ENCODE measurements at regions not wholly inside any gene's neighbourhood (a gene's known extent, or its start where the extent isn't known, plus 50 kb on each side); places are given as distances from the start of the nearest gene placed in this dataset.

DNA sequence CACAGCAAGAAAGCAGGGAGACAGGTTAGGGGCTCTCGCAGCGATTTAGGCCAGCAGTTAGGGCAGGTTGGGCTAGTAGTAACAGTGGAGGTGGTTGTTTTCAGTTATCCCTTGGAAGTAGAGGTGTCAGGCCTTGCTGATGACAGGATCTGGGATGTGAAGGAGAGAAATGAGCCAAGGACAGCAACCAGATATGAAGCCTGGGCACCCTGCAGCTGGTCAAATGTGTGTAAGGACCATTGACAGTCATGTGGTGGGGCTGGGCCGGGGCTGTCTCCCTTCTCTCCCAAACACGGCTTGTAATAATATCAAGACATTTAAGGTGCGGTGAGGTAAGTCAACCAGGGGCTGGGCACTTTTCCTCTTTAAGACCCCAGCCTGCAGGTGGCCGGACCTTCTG lies 112.5 kb upstream of the IGFBP3 start:
- no peak overlapping the region for H3K4me3 ChIP-seq (ENCODE audit: low read length)
- no peaks in the 10 kb centered on the region for H3K9me3 ChIP-seq (ENCODE audit: control insufficient read depth, low read length)
- no peak for DNase-seq (ENCODE audit: low read depth)
- H3K36me3 ChIP-seq (ENCODE audit: control insufficient read depth, insufficient read depth, low read length, severe bottlenecking), result no peaks in the 10 kb centered on the region
- peak overlapping the region; percentile 6 for H3K9ac ChIP-seq (ENCODE audit: low read length)
- H3K27me3 ChIP-seq (replicated peaks; ENCODE audit: control insufficient read depth, insufficient read depth, low read length), result no peaks in the 10 kb centered on the region
- peaks cover 26% of the 10 kb centered on the region for H3K4me1 ChIP-seq (ENCODE audit: control insufficient read depth, insufficient read depth, low read length)

DNA sequence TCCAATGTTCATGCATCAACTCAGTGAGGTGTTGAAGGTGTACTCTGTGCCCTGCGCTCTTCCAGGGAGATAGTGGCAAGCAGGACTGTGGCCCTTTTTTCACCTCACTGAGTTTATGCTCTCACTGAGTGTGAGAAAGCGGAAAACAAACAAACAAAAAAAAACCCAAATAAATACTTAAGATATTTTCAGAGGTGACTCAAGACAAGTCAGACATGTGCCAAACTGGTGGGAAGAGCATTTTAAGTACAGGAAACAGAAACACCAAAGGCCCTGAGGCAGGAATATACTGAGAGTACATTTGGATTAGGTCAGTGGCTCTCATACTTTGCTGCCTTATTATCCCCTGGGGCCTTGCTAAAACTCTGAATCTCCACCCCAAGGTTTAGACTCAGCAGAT lies 111.9 kb upstream of the IGFBP3 start:
- Histone ChIP-seq H3K9ac (ENCODE audit: low read length) (no peak overlapping the region), H3K4me1 (ENCODE audit: control insufficient read depth, insufficient read depth, low read length) (peaks cover 26% of the 10 kb centered on the region), H3K4me3 (ENCODE audit: low read length) (no peak overlapping the region), H3K36me3 (ENCODE audit: control insufficient read depth, insufficient read depth, low read length, severe bottlenecking) (no peaks in the 10 kb centered on the region), H3K9me3 (ENCODE audit: control insufficient read depth, low read length) (no peaks in the 10 kb centered on the region), H3K27me3 (replicated peaks; ENCODE audit: control insufficient read depth, insufficient read depth, low read length) (no peaks in the 10 kb centered on the region)
- DNase-seq (ENCODE audit: low read depth), result peak; percentile 46

DNA sequence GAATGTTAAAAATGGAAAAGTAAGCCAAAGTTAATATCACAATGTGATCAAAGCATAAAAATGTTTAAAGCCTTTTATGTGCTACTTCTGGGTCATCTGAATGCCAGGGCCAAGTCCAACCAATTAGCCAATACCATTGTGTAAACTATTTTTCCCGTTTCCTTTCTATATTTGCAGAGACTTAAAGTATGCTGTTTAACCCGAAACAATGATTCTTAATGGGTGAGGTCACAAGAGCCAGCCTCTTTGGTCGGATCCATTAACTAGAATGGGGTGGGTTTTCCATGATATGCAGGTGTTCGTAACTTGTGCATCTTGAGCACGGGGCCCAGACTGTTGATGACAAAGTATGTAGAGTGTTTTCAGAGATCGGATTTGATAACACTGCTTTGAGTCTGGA lies 111.3 kb upstream of the IGFBP3 start:
- no peaks in the 10 kb centered on the region for H3K27me3 ChIP-seq (replicated peaks; ENCODE audit: control insufficient read depth, insufficient read depth, low read length)
- H3K9ac ChIP-seq (ENCODE audit: low read length), result no peak overlapping the region
- no peak overlapping the region for H3K4me3 ChIP-seq (ENCODE audit: low read length)
- H3K4me1 ChIP-seq (ENCODE audit: control insufficient read depth, insufficient read depth, low read length), result peaks cover 26% of the 10 kb centered on the region
- no peaks in the 10 kb centered on the region for H3K36me3 ChIP-seq (ENCODE audit: control insufficient read depth, insufficient read depth, low read length, severe bottlenecking)
- DNase-seq (ENCODE audit: low read depth), result no peak
- H3K9me3 ChIP-seq (ENCODE audit: control insufficient read depth, low read length), result no peaks in the 10 kb centered on the region

DNA sequence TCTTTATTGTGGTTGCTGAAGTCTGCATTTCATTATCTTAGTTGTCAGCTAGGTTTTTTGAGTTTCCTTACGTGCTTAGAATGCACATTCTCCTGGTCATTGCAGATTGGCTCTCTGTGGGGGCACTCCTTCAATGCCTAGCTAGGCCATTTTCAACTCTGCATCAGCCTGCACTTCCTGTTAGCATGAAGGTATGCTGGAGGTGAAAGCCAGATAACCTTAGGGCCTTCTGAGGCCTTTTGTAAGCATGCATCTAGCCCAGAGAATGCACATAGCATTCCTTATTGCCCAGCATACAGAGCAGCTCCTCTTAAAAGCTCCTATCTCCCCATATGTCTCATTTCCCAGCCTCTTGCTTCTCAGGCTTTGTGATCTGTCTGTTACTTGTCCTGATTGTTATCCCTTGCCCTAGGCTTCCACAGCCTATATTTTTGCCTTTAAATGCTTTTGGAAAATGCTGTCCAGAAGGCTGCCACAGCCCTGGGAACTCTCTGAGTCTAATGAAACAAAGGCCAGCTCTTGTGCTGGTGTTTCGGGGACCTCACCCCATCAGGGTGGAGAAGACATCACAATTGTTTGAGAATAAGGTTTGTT lies 108.1 kb upstream of the IGFBP3 start:
- Histone ChIP-seq H3K36me3 (ENCODE audit: control insufficient read depth, insufficient read depth, low read length, severe bottlenecking) (no peaks in the 10 kb centered on the region), H3K9me3 (ENCODE audit: control insufficient read depth, low read length) (no peaks in the 10 kb centered on the region), H3K4me1 (ENCODE audit: control insufficient read depth, insufficient read depth, low read length) (peaks cover 32% of the 10 kb centered on the region), H3K27me3 (replicated peaks; ENCODE audit: control insufficient read depth, insufficient read depth, low read length) (no peaks in the 10 kb centered on the region), H3K4me3 (ENCODE audit: low read length) (no peak overlapping the region), H3K9ac (ENCODE audit: low read length) (no peak overlapping the region)
- no peak for DNase-seq (ENCODE audit: low read depth)

DNA sequence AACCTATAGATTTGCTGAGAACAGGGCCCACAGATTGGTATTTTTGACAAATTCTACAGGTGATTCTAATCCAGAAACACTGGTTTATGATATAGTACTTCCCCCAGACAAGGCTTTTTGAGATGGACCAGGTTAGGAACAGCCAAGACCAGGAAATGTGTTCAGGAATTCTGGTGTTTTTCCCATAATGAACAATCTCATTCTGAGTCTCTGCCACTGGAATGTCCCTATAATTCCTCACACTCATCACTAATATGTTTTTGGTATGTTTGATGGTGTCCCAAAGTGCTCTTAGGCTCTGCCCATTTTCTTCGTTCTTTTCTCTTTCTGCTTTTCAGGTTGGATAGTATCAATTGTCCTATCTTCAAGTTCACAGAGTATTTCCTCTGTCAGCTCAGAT lies 107.2 kb upstream of the IGFBP3 start:
- peaks cover 27% of the 10 kb centered on the region for H3K4me1 ChIP-seq (ENCODE audit: control insufficient read depth, insufficient read depth, low read length)

DNA sequence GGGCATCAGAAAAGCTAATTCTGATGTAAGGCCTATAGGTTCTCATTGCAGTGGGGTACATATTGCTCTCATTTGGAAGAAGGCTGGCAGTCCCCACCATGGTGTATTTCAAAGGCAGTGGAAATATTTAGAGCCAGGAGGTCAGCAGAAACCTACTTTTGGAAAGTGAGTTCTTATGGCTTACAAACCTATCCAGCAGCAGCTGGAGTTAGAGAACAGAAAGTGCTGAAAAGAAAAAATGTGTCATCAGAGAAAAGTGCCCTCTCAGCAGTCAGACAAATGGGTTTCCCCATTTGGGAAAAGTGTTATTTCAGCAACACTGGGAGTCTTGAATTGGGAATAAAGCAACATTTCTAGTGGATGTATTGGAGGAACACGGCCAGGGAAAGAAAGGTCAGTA lies 105.7 kb upstream of the IGFBP3 start:
- Histone ChIP-seq H3K4me3 (ENCODE audit: low read length) (no peak overlapping the region), H3K4me1 (ENCODE audit: control insufficient read depth, insufficient read depth, low read length) (peaks cover 25% of the 10 kb centered on the region), H3K27me3 (replicated peaks; ENCODE audit: control insufficient read depth, insufficient read depth, low read length) (no peaks in the 10 kb centered on the region), H3K9ac (ENCODE audit: low read length) (no peak overlapping the region), H3K36me3 (ENCODE audit: control insufficient read depth, insufficient read depth, low read length, severe bottlenecking) (no peaks in the 10 kb centered on the region), H3K9me3 (ENCODE audit: control insufficient read depth, low read length) (no peaks in the 10 kb centered on the region)
- DNase-seq (ENCODE audit: low read depth), result no peak

More for the DNA sequence above, 107.2 kb upstream of the IGFBP3 start:
- H3K9me3 ChIP-seq (ENCODE audit: control insufficient read depth, low read length), result no peaks in the 10 kb centered on the region
- no peak overlapping the region for H3K9ac ChIP-seq (ENCODE audit: low read length)
- no peak for DNase-seq (ENCODE audit: low read depth)
- no peak overlapping the region for H3K4me3 ChIP-seq (ENCODE audit: low read length)
- no peaks in the 10 kb centered on the region for H3K36me3 ChIP-seq (ENCODE audit: control insufficient read depth, insufficient read depth, low read length, severe bottlenecking)
- no peaks in the 10 kb centered on the region for H3K27me3 ChIP-seq (replicated peaks; ENCODE audit: control insufficient read depth, insufficient read depth, low read length)

DNA sequence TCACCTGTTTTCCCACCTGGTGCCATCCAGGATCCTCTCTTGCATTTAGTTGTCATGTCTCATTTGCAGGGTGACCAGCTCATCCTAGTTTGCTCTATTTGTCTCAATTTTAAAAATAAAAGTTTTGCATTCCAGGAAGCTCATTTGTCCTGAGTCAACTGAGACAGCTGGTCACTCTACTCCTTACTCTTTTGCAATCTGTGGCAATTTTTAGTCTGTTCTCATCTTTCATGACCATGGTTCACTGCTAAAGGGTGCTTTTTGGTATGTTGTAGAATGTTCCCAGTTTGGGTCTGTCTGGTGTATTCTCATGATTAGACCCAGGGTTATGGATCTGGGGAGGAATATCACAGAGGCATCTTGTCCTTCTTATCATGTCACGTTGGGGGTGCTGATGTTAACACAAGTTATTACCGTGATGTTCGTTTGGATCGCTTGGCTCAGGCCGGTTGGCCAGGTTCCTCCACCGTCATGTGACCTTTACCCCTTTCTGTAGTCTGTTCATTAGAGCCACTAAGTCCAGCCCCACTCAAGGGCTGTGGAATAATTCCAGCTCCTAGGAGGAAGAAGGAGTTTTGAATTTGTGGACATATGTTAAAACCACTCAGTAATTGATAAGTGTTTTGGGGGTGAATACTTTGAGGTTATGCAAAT lies 103.3 kb upstream of the IGFBP3 start:
- DNase-seq (ENCODE audit: low read depth), result peak; percentile 84
- Histone ChIP-seq H3K4me3 (ENCODE audit: low read length) (no peak overlapping the region), H3K36me3 (ENCODE audit: control insufficient read depth, insufficient read depth, low read length, severe bottlenecking) (no peaks in the 10 kb centered on the region), H3K27me3 (replicated peaks; ENCODE audit: control insufficient read depth, insufficient read depth, low read length) (no peaks in the 10 kb centered on the region), H3K9ac (ENCODE audit: low read length) (no peak overlapping the region), H3K4me1 (ENCODE audit: control insufficient read depth, insufficient read depth, low read length) (peaks cover 25% of the 10 kb centered on the region), H3K9me3 (ENCODE audit: control insufficient read depth, low read length) (no peaks in the 10 kb centered on the region)

DNA sequence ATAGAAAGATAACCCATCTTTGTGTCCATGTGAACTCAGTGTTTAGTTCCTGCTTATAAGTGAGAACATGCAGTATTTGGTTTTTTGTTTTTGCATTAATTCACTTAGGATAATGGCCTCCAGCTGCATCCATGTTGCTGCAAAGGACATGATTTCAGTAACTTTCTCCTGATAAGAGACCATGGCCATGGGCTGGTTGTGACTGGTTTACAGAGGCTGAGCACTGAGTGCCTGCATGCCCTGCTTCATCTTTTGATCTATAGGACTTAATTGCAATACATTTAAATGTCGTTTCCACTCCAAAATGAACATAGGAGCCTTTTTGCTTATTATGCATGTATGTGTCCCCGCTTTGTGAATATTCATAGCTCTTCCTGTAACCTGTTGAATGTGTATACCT lies 101.3 kb upstream of the IGFBP3 start:
- Histone ChIP-seq H3K9me3 (ENCODE audit: control insufficient read depth, low read length) (no peaks in the 10 kb centered on the region), H3K27me3 (replicated peaks; ENCODE audit: control insufficient read depth, insufficient read depth, low read length) (no peaks in the 10 kb centered on the region), H3K36me3 (ENCODE audit: control insufficient read depth, insufficient read depth, low read length, severe bottlenecking) (no peaks in the 10 kb centered on the region), H3K4me1 (ENCODE audit: control insufficient read depth, insufficient read depth, low read length) (peaks cover 25% of the 10 kb centered on the region), H3K9ac (ENCODE audit: low read length) (no peak overlapping the region), H3K4me3 (ENCODE audit: low read length) (no peak overlapping the region)
- DNase-seq (ENCODE audit: low read depth), result no peak

DNA sequence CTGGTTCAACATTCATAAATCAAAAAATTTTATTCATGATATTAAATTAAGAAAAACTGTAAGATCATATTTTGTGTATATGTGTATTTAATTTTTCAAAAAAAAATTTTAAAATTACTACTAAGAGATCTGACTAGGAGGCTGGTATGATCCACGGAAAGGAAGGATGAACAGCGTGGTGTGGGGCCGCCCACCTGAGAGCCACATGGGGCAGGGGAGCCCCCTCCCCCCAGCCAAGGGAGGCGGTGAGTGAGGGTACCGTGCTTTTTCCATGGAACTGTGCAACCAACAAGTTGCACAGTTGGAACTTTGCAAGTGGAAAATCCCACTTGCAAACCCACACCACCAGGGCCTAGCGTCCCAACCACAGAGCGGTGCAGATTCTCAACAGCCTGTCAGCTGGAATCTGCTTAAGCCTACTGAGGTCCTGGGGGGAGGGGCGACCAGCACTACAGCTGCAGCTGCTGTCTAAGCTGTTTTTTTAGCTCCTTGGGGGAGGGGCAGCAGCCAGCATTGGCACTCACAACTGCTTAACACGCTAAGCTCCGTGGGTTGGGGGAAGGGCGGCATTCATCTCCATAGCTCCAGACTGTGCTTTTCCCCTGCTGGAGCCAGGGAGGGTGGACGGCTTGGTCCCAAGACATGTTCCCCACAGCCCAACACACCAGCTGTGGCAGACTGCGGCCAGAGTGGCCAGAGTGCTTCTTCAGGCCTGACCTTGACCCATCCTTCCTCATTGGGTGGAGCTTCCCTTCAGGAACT lies 94.2 kb upstream of the IGFBP3 start:
- H3K27me3 ChIP-seq (replicated peaks; ENCODE audit: control insufficient read depth, insufficient read depth, low read length), result no peaks in the 10 kb centered on the region
- no peaks in the 10 kb centered on the region for H3K4me1 ChIP-seq (ENCODE audit: control insufficient read depth, insufficient read depth, low read length)
- DNase-seq (ENCODE audit: low read depth), result no peak
- H3K9ac ChIP-seq (ENCODE audit: low read length), result no peak overlapping the region
- H3K36me3 ChIP-seq (ENCODE audit: control insufficient read depth, insufficient read depth, low read length, severe bottlenecking), result no peaks in the 10 kb centered on the region
- H3K4me3 ChIP-seq (ENCODE audit: low read length), result no peak overlapping the region
- H3K9me3 ChIP-seq (ENCODE audit: control insufficient read depth, low read length), result no peaks in the 10 kb centered on the region

DNA sequence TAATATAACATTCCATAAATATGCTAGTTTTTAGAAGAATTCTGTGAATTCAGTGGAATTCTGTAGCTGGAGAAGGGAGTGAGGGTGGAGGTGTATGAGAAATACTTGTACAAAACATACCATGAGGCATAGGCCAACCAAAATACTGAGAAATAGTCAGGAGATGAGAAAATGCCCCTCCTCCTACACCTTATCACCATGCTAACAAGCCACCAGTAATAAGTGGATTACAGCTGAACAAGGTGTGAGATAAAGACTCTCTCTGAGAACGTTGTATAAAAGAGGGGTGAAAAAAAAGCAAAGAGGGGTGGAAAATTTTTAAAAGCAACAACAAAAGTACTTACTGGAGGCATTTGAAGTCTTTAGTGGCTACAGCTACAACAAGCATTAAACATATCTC lies 90.4 kb upstream of the IGFBP3 start:
- Histone ChIP-seq H3K9me3 (ENCODE audit: control insufficient read depth, low read length) (no peaks in the 10 kb centered on the region), H3K27me3 (replicated peaks; ENCODE audit: control insufficient read depth, insufficient read depth, low read length) (no peaks in the 10 kb centered on the region), H3K4me3 (ENCODE audit: low read length) (no peak overlapping the region), H3K36me3 (ENCODE audit: control insufficient read depth, insufficient read depth, low read length, severe bottlenecking) (no peaks in the 10 kb centered on the region), H3K4me1 (ENCODE audit: control insufficient read depth, insufficient read depth, low read length) (peaks cover 7% of the 10 kb centered on the region), H3K9ac (ENCODE audit: low read length) (no peak overlapping the region)
- no peak for DNase-seq (ENCODE audit: low read depth)

DNA sequence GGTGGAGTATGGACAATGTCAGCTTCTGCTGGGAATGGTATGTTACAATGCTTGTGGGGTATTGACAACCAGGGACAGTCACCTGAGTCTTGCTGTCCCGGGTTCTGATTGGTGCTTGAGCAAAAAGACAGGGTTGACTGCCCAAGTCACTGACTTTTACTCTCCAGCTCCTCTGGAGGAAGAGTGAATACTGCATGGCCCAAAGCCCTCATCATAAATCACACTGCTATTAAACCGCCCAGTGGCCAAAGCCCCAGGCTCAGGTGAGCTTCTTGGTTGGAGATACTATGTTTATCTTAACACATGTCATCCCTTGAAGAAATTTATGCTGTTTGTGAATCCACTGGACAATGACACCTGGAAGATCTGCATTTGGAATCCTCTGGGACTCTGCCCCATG lies 90.0 kb upstream of the IGFBP3 start:
- no peaks in the 10 kb centered on the region for H3K27me3 ChIP-seq (replicated peaks; ENCODE audit: control insufficient read depth, insufficient read depth, low read length)
- no peak overlapping the region for H3K9ac ChIP-seq (ENCODE audit: low read length)
- DNase-seq (ENCODE audit: low read depth), result no peak
- H3K4me1 ChIP-seq (ENCODE audit: control insufficient read depth, insufficient read depth, low read length), result peaks cover 7% of the 10 kb centered on the region
- H3K4me3 ChIP-seq (ENCODE audit: low read length), result no peak overlapping the region
- no peaks in the 10 kb centered on the region for H3K36me3 ChIP-seq (ENCODE audit: control insufficient read depth, insufficient read depth, low read length, severe bottlenecking)
- H3K9me3 ChIP-seq (ENCODE audit: control insufficient read depth, low read length), result no peaks in the 10 kb centered on the region
